Adrenal gland (tissue), 9 donors: ENCODE measurements at regions not wholly inside any gene's neighbourhood (a gene's known extent, or its start where the extent isn't known, plus 50 kb on each side); places are given as distances from the start of the nearest gene placed in this dataset.

Experiments used
- DNase-seq, 7 donors: peaks; one replicate each; pipeline ENCODE4 v3.0.0-alpha.2; 2019 to 2020
- H3K27ac ChIP-seq, 5 donors: fragments of 200-600 bp; sonication (generic) in 4 of 5; 1 replicate in 3 of 5; 2 replicates in 2 of 5; pipeline versions ENCODE4 v1.5.1 to v1.8.0; 2016 to 2020; ENCODE audit warnings: mild to moderate bottlenecking in 1 of 5
- H3K27me3 ChIP-seq: fragments of 200-600 bp; 2 replicates; pipeline ENCODE4 v1.8.0; 2021
- H3K36me3 ChIP-seq, 2 donors: fragments of 200-600 bp; replicated peaks in 1 of 2; 1 replicate in 1 of 2; 2 replicates in 1 of 2; pipeline versions ENCODE4 v1.5.1 to v1.8.0; 2018 to 2022
- H3K4me1 ChIP-seq, 2 donors: fragments of 200-600 bp; replicated peaks in 1 of 2; 1 replicate in 1 of 2; 2 replicates in 1 of 2; pipeline versions ENCODE4 v1.5.1 to v1.8.0; 2018 to 2021
- H3K4me3 ChIP-seq, 4 donors: fragments of 200-600 bp; sonication (generic) in 3 of 4; one replicate each; pipeline ENCODE4 v1.5.1; 2016 to 2018
- H3K9me3 ChIP-seq, 3 donors: fragments of 200-600 bp; sonication (generic) in 1 of 3; replicated peaks in 1 of 3; 1 replicate in 2 of 3; 2 replicates in 1 of 3; pipeline versions ENCODE4 v1.5.1 to v1.8.0; 2016 to 2021
- POLR2A ChIP-seq, 2 donors: fragments of 450-650 bp; IDR thresholded peaks; one replicate each; pipeline ENCODE4 v1.6.1; 2017; ENCODE audit warnings: antibody characterized with exemption in 2 of 2, mild to moderate bottlenecking in 2 of 2, moderate library complexity in 1 of 2
- WGBS, 4 donors: extraction: QIAGEN DNeasy Blood & Tissue Kit in 2 of 4; methylation state at CpG; one replicate each; pipeline versions ENCODE4 v1.1.5 to v1.1.7; 2013 to 2017; 5-methylcytosine and 5-hydroxymethylcytosine counted together
- intact Hi-C, 2 donors: fragments of 100-400 bp; cut with DNase I; formaldehyde crosslinking; loops; one replicate each; pipeline versions ENCODE4 v1.14.1 to v1.15.0; 2022 to 2023
- TF ChIP-seq, protein P1 (sequence below), 6 experiments: fragments of 450-650 bp in 4 of 6; fragments of 200-600 bp in 2 of 6; sonication (generic) in 1 of 6; IDR thresholded peaks; 1 replicate in 5 of 6; 2 replicates in 1 of 6; pipeline versions ENCODE4 v1.5.1 to v1.8.0; 2016 to 2021; ENCODE audit warnings: antibody characterized with exemption in 6 of 6, mild to moderate bottlenecking in 2 of 6, moderate library complexity in 1 of 6
- donor health status: healthy with polysubstance abuse.
- donor health status: Bipolar disorder and iron deficiency.
- donor health status: DM: yes; HTN: yes; CAD: no.
- donor health status: DM: no; HTN: no; CAD: no.
- donor health status: DM: no; HTN: no; CAD: no.

DNA sequence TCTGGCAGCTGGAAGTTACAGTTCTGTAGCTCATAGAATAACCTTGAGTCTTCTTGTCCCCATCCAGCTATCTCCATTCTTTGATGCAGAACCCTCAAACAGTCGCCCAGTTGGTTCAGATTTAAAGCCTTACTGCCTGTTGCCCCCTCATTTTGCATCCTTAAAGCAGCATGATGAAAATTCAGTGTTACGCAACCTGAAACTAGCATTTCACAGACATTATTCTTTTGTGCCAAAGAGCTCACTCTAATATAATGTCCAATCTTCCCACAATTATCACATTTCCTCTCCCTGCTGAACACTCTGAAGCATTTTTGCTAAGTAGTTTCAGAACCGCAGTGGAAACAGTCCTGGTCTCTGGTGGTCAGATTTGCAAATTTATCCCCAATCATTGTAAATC lies 318.0 kb downstream of the PSAT1 start:
- TF ChIP-seq, protein P1, sequence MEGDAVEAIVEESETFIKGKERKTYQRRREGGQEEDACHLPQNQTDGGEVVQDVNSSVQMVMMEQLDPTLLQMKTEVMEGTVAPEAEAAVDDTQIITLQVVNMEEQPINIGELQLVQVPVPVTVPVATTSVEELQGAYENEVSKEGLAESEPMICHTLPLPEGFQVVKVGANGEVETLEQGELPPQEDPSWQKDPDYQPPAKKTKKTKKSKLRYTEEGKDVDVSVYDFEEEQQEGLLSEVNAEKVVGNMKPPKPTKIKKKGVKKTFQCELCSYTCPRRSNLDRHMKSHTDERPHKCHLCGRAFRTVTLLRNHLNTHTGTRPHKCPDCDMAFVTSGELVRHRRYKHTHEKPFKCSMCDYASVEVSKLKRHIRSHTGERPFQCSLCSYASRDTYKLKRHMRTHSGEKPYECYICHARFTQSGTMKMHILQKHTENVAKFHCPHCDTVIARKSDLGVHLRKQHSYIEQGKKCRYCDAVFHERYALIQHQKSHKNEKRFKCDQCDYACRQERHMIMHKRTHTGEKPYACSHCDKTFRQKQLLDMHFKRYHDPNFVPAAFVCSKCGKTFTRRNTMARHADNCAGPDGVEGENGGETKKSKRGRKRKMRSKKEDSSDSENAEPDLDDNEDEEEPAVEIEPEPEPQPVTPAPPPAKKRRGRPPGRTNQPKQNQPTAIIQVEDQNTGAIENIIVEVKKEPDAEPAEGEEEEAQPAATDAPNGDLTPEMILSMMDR (IDR thresholded peaks at IDR 0.05): no peak
- no peak for TF ChIP-seq POLR2A (IDR thresholded peaks at IDR 0.05)
- no peak for DNase-seq
- no peaks in the 10 kb centered on the region for H3K27me3 ChIP-seq
- H3K4me3 ChIP-seq: no peak overlapping the region
- no peaks in the 10 kb centered on the region for H3K9me3 ChIP-seq
- H3K27ac ChIP-seq: no peak overlapping the region
- no peaks in the 10 kb centered on the region for H3K4me1 ChIP-seq
- intact Hi-C loops: no loop called here
- 78 to 82% (median 81%) methylated on average over 3 of the region's 3 CpGs for WGBS, 4 donors
- H3K36me3 ChIP-seq: no peaks in the 10 kb centered on the region

DNA sequence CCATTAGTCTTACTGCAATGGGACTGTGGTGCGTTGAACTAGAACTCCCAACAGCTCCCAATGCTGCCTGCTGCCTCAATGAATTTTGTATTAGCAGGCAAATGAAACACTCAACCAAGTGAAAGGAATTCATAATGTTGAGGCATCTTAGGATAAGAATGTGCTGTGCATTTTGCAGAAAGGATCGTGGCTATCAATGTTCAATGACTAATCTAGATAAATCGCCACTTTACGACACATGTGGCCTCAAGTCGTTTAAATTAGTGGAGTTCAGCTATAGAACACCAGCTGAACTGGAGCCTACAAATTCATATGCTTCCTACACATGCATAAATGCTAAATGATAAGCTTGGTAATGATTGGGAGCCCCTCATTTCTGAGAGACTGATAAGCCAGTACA lies 318.4 kb downstream of the PSAT1 start:
- no peak for DNase-seq
- WGBS, 4 donors: 79 to 92% (median 88%) methylated on average over 5 of the region's 5 CpGs
- intact Hi-C loops: no loop called here
- TF ChIP-seq POLR2A (IDR thresholded peaks at IDR 0.05): no peak
- TF ChIP-seq, protein P1 (IDR thresholded peaks at IDR 0.05): no peak
- H3K4me1 ChIP-seq: no peaks in the 10 kb centered on the region
- H3K27ac ChIP-seq: no peak overlapping the region
- H3K27me3 ChIP-seq: no peaks in the 10 kb centered on the region
- no peaks in the 10 kb centered on the region for H3K9me3 ChIP-seq
- no peak overlapping the region for H3K4me3 ChIP-seq
- no peaks in the 10 kb centered on the region for H3K36me3 ChIP-seq

GRCh38 chr9:78618735-78619134 lies 321.8 kb downstream of the PSAT1 start:
- WGBS, 4 donors: 59 to 76% (median 69%) methylated on average over 2 of the region's 2 CpGs
- no peaks in the 10 kb centered on the region for H3K27me3 ChIP-seq
- intact Hi-C loops: no loop called here
- no peak for TF ChIP-seq POLR2A (IDR thresholded peaks at IDR 0.05)
- TF ChIP-seq, protein P1 (IDR thresholded peaks at IDR 0.05): no peak
- H3K36me3 ChIP-seq: no peaks in the 10 kb centered on the region
- no peak overlapping the region for H3K4me3 ChIP-seq
- no peak for DNase-seq
- no peak overlapping the region for H3K27ac ChIP-seq
- H3K4me1 ChIP-seq: no peaks in the 10 kb centered on the region
- no peaks in the 10 kb centered on the region for H3K9me3 ChIP-seq

GRCh38 chr9:78620303-78620702 lies 323.4 kb downstream of the PSAT1 start:
- Histone ChIP-seq H3K4me1 (no peaks in the 10 kb centered on the region), H3K4me3 (no peak overlapping the region), H3K27me3 (no peaks in the 10 kb centered on the region), H3K27ac (no peak overlapping the region), H3K36me3 (no peaks in the 10 kb centered on the region), H3K9me3 (no peaks in the 10 kb centered on the region)
- intact Hi-C loops: loop anchor here in 1 of 2 donors (5.0 kb wide), 1 partner anchor 122 kb away; no protein-coding TSS in a partner anchor
- WGBS, 4 donors: 66 to 80% (median 71%) methylated on average over 3 of the region's 3 CpGs
- no peak for DNase-seq
- no peak for TF ChIP-seq POLR2A (IDR thresholded peaks at IDR 0.05)
- TF ChIP-seq, protein P1 (IDR thresholded peaks at IDR 0.05): no peak
